A673 (cell line): ENCODE measurements at regions not wholly inside any gene's neighbourhood (a gene's known extent, or its start where the extent isn't known, plus 50 kb on each side); places are given as distances from the start of the nearest gene placed in this dataset.

Experiments used
- CTCF ChIP-seq: fragments of 300-800, 200-600 bp; sonication (generic); conservative IDR thresholded peaks from 2 replicates; pipeline ENCODE4 v1.5.1; 2017; ENCODE audit warnings: low read depth, mild to moderate bottlenecking, antibody characterized with exemption, low read length, moderate library complexity, mixed read lengths
- EZH2 ChIP-seq: fragments of 200-600 bp; sonication (generic); IDR thresholded peaks from 2 replicates; pipeline ENCODE4 v1.6.1; 2017; ENCODE audit warnings: borderline replicate concordance, low read depth, mild to moderate bottlenecking, mixed read lengths, antibody characterized with exemption, low read length; ENCODE audit not compliant: poor library complexity, severe bottlenecking

- TF ChIP-seq CTCF (no peak), EZH2 (no peak)
These were observed 278.6 kb downstream of the DUSP6 start for GRCh38 chr12:89073659-89074058.
